ENCODE measurements at regions not wholly inside any gene's neighbourhood (a gene's known extent, or its start where the extent isn't known, plus 50 kb on each side); places are given as distances from the start of the nearest gene placed in this dataset.
"Not testable (repeated sequence)": the region's sequence is repeated elsewhere in the genome, so short reads cannot be mapped to it uniquely, and the experiment has no call there.

GRCh38 chr9:65566018-65566417, 109.7 kb upstream of the ZNG1E start:
- DNase-seq, result not testable (repeated sequence)

GRCh38 chr9:65519018-65519417, 156.7 kb upstream of the ZNG1E start:
- DNase-seq, result not testable (repeated sequence)

- not testable (repeated sequence) for DNase-seq
Observed at GRCh38 chr9:65514465-65514864, 161.3 kb upstream of the ZNG1E start.

- DNase-seq, result not testable (repeated sequence)
Observed at GRCh38 chr9:65507897-65508296, 167.8 kb upstream of the ZNG1E start.

- DNase-seq, result not testable (repeated sequence)
Observed at GRCh38 chr9:65504686-65505085, 171.0 kb upstream of the ZNG1E start.

- not testable (repeated sequence) for DNase-seq
Observed at GRCh38 chr9:65503696-65504095, 172.0 kb upstream of the ZNG1E start.

- DNase-seq, result not testable (repeated sequence)
Observed at GRCh38 chr9:65482890-65483289, 192.8 kb upstream of the ZNG1E start.

GRCh38 chr9:65481291-65481690, 194.4 kb upstream of the ZNG1E start:
- not testable (repeated sequence) for DNase-seq

GRCh38 chr9:65474891-65475290, 189.9 kb upstream of the FOXD4L5 start:
- not testable (repeated sequence) for DNase-seq

- DNase-seq, result not testable (repeated sequence)
Observed at GRCh38 chr9:65473059-65473822, 188.2 kb upstream of the FOXD4L5 start.

GRCh38 chr9:65471106-65471505, 186.1 kb upstream of the FOXD4L5 start:
- DNase-seq, result not testable (repeated sequence)

GRCh38 chr9:65466911-65467734, 182.1 kb upstream of the FOXD4L5 start:
- DNase-seq, result not testable (repeated sequence)

GRCh38 chr9:65465246-65465895, 180.4 kb upstream of the FOXD4L5 start:
- DNase-seq, result not testable (repeated sequence)

GRCh38 chr9:65462476-65462875, 177.5 kb upstream of the FOXD4L5 start:
- DNase-seq, result not testable (repeated sequence)

GRCh38 chr9:65459756-65460320, 174.8 kb upstream of the FOXD4L5 start:
- no peak for DNase-seq

- DNase-seq, result no peak
Observed at GRCh38 chr9:65458992-65459391, 174.0 kb upstream of the FOXD4L5 start.

- DNase-seq, result no peak
Observed at GRCh38 chr9:65458465-65458864, 173.5 kb upstream of the FOXD4L5 start.

GRCh38 chr9:65456991-65457390, 172.0 kb upstream of the FOXD4L5 start:
- DNase-seq, result not testable (repeated sequence)

GRCh38 chr9:65455751-65456647, 171.0 kb upstream of the FOXD4L5 start:
- not testable (repeated sequence) for DNase-seq

- not testable (repeated sequence) for DNase-seq
Observed at GRCh38 chr9:65455136-65455535, 170.1 kb upstream of the FOXD4L5 start.

- not testable (repeated sequence) for DNase-seq
Observed at GRCh38 chr9:65454666-65455065, 169.7 kb upstream of the FOXD4L5 start.

GRCh38 chr9:65454034-65454433, 169.0 kb upstream of the FOXD4L5 start:
- not testable (repeated sequence) for DNase-seq

Data from retina (tissue), 1 donor.